CD4-positive, alpha-beta memory T cell (primary cell): ENCODE measurements at regions not wholly inside any gene's neighbourhood (a gene's known extent, or its start where the extent isn't known, plus 50 kb on each side); places are given as distances from the start of the nearest gene placed in this dataset.

ENCODE experiments used
- CTCF ChIA-PET: fragments of 350-600 bp; sonication (Branson Sonifier 250); formaldehyde crosslinking; loops from one replicate; lab custom pipeline; 2021; ENCODE audit warnings: inconsistent platforms; ENCODE audit not compliant: partially characterized antibody; lab: Charles Lee
- POLR2A ChIA-PET: fragments of 350-600 bp; sonication (Branson Sonifier 250); formaldehyde crosslinking; loops from one replicate; lab custom pipeline; 2021; ENCODE audit not compliant: partially characterized antibody; lab: Charles Lee
- DNase-seq, 5 donors: peaks; one replicate each; pipeline versions ENCODE4 v3.0.0 to v3.0.0-alpha.2; 2020 to 2022; ENCODE audit warnings: mixed read lengths in 1 of 5
- H3K27ac ChIP-seq: one replicate; pipeline ENCODE4 v1.7.0; 2013; ENCODE audit warnings: low read depth, low read length
- H3K27me3 ChIP-seq: 2 replicates; pipeline ENCODE4 v1.7.0; 2013; ENCODE audit warnings: mild to moderate bottlenecking, low read length, moderate library complexity; ENCODE audit not compliant: insufficient read depth
- H3K36me3 ChIP-seq: 2 replicates; pipeline ENCODE4 v1.7.0; 2013; ENCODE audit warnings: mild to moderate bottlenecking, low read length, moderate library complexity; ENCODE audit not compliant: insufficient read depth
- H3K4me1 ChIP-seq: 2 replicates; pipeline ENCODE4 v1.7.0; 2013; ENCODE audit warnings: mild to moderate bottlenecking, low read length, moderate library complexity; ENCODE audit not compliant: insufficient read depth
- H3K4me3 ChIP-seq, 2 donors: one replicate each; pipeline ENCODE4 v1.7.0; 2013; ENCODE audit warnings: low read length in 2 of 2, mild to moderate bottlenecking in 1 of 2
- H3K9me3 ChIP-seq, 2 donors: one replicate each; pipeline ENCODE4 v1.7.0; 2013; ENCODE audit warnings: low read length in 2 of 2, control low read depth in 1 of 2; ENCODE audit not compliant: control insufficient read depth in 1 of 2
- H3K27ac Mint-ChIP-seq, 7 donors: one replicate each; pipeline ENCODE4 v1.8.0; 2020 to 2021; ENCODE audit warnings: mixed read lengths in 7 of 7, mild to moderate bottlenecking in 6 of 7, inconsistent platforms in 3 of 7, moderate library complexity in 3 of 7
- H3K27me3 Mint-ChIP-seq, 2 donors: one replicate each; pipeline ENCODE4 v1.8.0; 2020 to 2021; ENCODE audit warnings: mixed read lengths in 2 of 2
- H3K36me3 Mint-ChIP-seq, 2 donors: one replicate each; pipeline ENCODE4 v1.8.0; 2020 to 2021; ENCODE audit warnings: mixed read lengths in 2 of 2, inconsistent platforms in 1 of 2, mild to moderate bottlenecking in 1 of 2
- H3K4me1 Mint-ChIP-seq, 4 donors: one replicate each; pipeline ENCODE4 v1.8.0; 2020 to 2021; ENCODE audit warnings: mixed read lengths in 4 of 4, mild to moderate bottlenecking in 1 of 4
- H3K4me3 Mint-ChIP-seq, 8 donors: one replicate each; pipeline ENCODE4 v1.8.0; 2020 to 2021; ENCODE audit warnings: mixed read lengths in 8 of 8, mild to moderate bottlenecking in 7 of 8, moderate library complexity in 6 of 8, inconsistent platforms in 3 of 8
- H3K9me3 Mint-ChIP-seq, 8 donors: one replicate each; pipeline ENCODE4 v1.8.0; 2020 to 2021; ENCODE audit warnings: mixed read lengths in 8 of 8, mild to moderate bottlenecking in 5 of 8, inconsistent platforms in 3 of 8, moderate library complexity in 1 of 8
- intact Hi-C: fragments of 100-400 bp; cut with micrococcal nuclease; formaldehyde crosslinking; loops from one replicate; pipeline ENCODE4 v1.15.1; 2023

DNA sequence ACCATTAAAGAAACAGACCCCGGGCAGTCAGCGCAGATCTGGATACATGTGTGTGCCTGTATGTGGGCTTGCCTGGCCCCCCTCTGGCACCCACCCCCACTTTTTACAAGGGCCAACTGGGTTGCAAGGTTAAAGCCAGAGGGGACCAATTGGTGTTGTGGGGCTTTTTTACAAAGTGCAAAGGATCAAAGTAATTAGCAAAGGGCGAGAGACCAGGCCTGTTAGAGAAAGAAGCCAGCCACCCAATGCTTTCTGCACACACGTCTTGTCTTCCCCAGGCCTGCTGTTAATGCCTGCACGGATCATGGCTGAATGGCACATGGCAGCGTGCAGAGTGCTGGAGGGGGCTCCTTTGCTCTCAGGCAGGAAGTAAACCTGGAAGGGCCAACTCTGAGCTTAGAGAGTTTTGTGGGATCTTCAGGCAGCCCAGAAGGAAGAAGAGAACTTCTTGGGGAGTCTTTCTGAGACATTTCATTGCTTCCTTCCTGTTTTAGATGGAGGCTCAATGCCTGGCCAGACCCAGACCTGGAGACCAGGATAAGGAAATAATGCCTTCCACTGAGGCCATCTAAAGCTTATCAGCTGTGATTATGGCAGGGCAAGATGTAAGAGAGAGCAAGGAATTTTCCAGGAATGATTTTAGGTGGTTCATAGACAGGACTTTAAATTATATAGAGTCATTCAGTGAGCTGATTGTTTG lies 523.4 kb upstream of the TBX3 start:
- CTCF ChIA-PET: no interaction called here

DNA sequence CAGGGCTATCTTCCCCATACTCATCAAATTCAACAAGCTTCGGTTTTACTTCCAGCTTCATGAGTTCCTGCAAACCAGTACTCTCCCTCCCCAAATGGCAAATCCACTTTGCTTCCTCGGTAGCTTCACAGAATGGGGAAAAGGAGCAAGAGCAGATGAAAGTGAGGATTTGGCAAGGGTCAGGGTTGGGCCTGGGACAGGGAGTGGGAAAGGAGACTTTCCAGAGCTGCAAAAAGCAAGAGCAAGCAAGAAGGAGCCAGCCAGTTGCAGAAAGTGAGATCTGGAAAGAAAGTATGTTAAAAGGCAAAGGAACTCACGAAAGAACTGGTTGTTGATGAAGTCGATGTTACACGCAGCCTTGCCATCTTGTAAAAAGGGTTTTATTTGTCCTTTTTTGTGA lies 522.8 kb upstream of the TBX3 start:
- Histone ChIP-seq H3K27me3 (no peaks in the 10 kb centered on the region), H3K9me3 (no peaks in the 10 kb centered on the region), H3K27ac (no peak overlapping the region), H3K4me1 (no peaks in the 10 kb centered on the region), H3K36me3 (no peaks in the 10 kb centered on the region), H3K4me3 (no peak overlapping the region)
- intact Hi-C loops: no loop called here
- no peaks in the 10 kb centered on the region for H3K27me3 Mint-ChIP-seq
- H3K4me1 Mint-ChIP-seq: no peaks in the 10 kb centered on the region
- H3K27ac Mint-ChIP-seq: no peak overlapping the region
- peaks cover 0 to 11% (median 5%) of the 10 kb centered on the region in 8 donors for H3K9me3 Mint-ChIP-seq
- no peak for DNase-seq
- POLR2A ChIA-PET: no interaction called here
- H3K36me3 Mint-ChIP-seq: no peaks in the 10 kb centered on the region
- CTCF ChIA-PET: no interaction called here
- H3K4me3 Mint-ChIP-seq: no peak overlapping the region

More for the DNA sequence above, 523.4 kb upstream of the TBX3 start:
- H3K9me3 ChIP-seq: no peaks in the 10 kb centered on the region
- no peaks in the 10 kb centered on the region for H3K4me1 Mint-ChIP-seq
- no peaks in the 10 kb centered on the region for H3K4me1 ChIP-seq
- no peak overlapping the region for H3K27ac Mint-ChIP-seq
- H3K4me3 ChIP-seq: no peak overlapping the region
- no peaks in the 10 kb centered on the region for H3K36me3 ChIP-seq
- DNase-seq: no peak
- H3K27ac ChIP-seq: no peak overlapping the region
- no peaks in the 10 kb centered on the region for H3K36me3 Mint-ChIP-seq
- H3K9me3 Mint-ChIP-seq: peaks cover 0 to 11% (median 7%) of the 10 kb centered on the region in 8 donors
- POLR2A ChIA-PET: no interaction called here
- H3K27me3 Mint-ChIP-seq: no peaks in the 10 kb centered on the region
- intact Hi-C loops: no loop called here
- no peaks in the 10 kb centered on the region for H3K27me3 ChIP-seq
- no peak overlapping the region for H3K4me3 Mint-ChIP-seq

DNA sequence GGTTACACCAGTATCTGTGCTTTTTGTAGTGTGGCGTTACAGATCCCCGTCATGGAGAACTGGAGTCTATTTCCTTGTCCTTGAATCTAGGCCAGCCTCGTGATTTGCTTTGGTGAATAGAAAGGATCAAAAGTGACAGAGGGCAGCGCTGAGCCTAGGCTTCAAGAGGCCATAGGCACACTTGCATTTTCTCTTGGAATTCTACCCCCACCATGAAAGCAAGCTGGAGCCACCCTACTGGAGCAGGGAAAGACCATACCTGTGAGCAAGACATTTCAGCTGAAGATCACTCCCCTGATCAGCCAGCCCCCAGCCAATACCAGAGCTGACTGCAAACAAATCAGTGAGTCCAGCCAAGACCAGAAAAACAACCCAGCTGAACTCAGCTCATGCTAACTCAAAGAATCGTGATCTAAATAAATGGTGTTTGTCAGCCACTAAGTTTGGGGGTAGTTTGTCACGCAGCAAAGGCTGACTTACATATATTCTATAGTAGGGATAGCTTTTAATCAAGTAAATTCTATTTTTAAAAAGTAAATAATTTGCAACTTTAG lies 521.9 kb upstream of the TBX3 start:
- Mint-ChIP-seq H3K9me3 (peaks cover 0 to 13% (median 5%) of the 10 kb centered on the region in 8 donors), H3K36me3 (no peaks in the 10 kb centered on the region), H3K4me3 (no peak overlapping the region), H3K27me3 (no peaks in the 10 kb centered on the region), H3K4me1 (no peaks in the 10 kb centered on the region), H3K27ac (no peak overlapping the region)
- no peak for DNase-seq
- Histone ChIP-seq H3K27ac (no peak overlapping the region), H3K4me3 (no peak overlapping the region), H3K36me3 (no peaks in the 10 kb centered on the region), H3K27me3 (no peaks in the 10 kb centered on the region), H3K4me1 (no peaks in the 10 kb centered on the region), H3K9me3 (no peaks in the 10 kb centered on the region)
- CTCF ChIA-PET: no interaction called here
- POLR2A ChIA-PET: no interaction called here
- intact Hi-C loops: no loop called here

DNA sequence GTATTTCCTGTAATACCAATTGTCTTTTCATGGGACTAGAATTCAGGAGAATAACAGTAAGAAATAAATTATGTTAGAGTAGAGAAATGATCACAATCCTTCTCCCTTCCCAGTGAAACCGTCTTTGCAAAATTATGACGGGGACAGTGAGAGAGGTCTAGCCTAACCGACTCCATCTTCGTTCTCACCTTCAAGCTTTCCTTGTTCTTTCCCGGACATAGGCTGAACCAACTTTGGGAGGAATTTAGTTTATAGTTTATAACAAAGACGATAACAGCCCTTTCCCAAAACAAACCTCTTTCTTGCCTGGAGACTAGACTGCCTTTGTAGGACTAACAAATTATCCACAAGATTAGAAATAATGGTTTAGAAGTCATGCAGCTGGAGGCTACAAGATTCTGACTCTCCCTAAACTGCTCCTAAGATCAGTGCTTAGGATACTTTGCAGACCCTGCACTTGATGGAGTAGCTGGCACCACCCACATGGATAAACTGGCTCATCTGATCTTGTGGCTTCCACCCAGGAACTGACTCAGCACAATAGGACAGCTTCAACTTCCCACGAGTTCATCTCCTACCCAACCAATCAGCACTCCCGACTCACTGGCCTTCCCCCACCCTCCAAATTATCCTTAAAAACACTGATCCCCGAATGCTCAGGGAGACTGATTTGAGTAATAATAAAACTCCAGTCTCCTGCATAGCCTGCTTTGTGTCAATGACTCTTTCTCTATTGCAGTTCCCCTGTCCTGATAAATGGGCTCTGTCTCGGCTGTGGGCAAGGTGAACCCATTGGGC lies 521.2 kb upstream of the TBX3 start:
- no peak for DNase-seq
- ChIA-PET POLR2A (no interaction called here), CTCF (no interaction called here)
- intact Hi-C loops: no loop called here
- no peaks in the 10 kb centered on the region for H3K27me3 Mint-ChIP-seq
- no peaks in the 10 kb centered on the region for H3K36me3 Mint-ChIP-seq
- no peak overlapping the region for H3K4me3 Mint-ChIP-seq
- H3K27ac ChIP-seq: no peak overlapping the region
- no peak overlapping the region for H3K4me3 ChIP-seq
- H3K27me3 ChIP-seq: no peaks in the 10 kb centered on the region
- no peaks in the 10 kb centered on the region for H3K9me3 ChIP-seq
- H3K36me3 ChIP-seq: no peaks in the 10 kb centered on the region
- H3K4me1 ChIP-seq: no peaks in the 10 kb centered on the region
- H3K9me3 Mint-ChIP-seq: peaks cover 0 to 14% (median 4%) of the 10 kb centered on the region in 8 donors
- H3K4me1 Mint-ChIP-seq: no peaks in the 10 kb centered on the region
- no peak overlapping the region for H3K27ac Mint-ChIP-seq

DNA sequence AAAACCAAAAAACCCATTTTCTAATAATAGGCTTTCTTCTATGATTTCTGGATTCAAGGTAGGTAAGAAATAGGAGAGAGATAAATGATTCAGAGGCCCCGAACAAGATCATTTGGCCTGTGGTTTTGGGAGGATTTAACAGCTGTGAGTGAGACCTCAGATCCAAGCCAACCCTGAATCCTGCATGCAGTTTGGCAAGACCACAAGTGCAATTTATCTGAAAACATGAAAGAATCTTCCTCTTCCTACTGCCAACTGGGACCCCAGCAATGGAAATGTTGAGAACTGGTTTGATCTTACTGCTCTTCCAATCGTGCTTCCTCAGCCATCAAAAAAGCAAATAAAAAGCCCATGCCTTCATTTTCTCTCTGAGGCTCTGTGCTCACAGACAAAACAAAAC lies 519.7 kb upstream of the TBX3 start:
- no peaks in the 10 kb centered on the region for H3K27me3 Mint-ChIP-seq
- intact Hi-C loops: no loop called here
- no peaks in the 10 kb centered on the region for H3K36me3 Mint-ChIP-seq
- no peaks in the 10 kb centered on the region for H3K27me3 ChIP-seq
- H3K9me3 Mint-ChIP-seq: peaks cover 0 to 18% (median 5%) of the 10 kb centered on the region in 8 donors
- no peak overlapping the region for H3K4me3 Mint-ChIP-seq
- no peak overlapping the region for H3K27ac ChIP-seq
- POLR2A ChIA-PET: no interaction called here
- H3K4me3 ChIP-seq: no peak overlapping the region
- CTCF ChIA-PET: no interaction called here
- H3K9me3 ChIP-seq: no peaks in the 10 kb centered on the region
- H3K4me1 ChIP-seq: no peaks in the 10 kb centered on the region
- no peaks in the 10 kb centered on the region for H3K36me3 ChIP-seq
- H3K4me1 Mint-ChIP-seq: no peaks in the 10 kb centered on the region
- no peak overlapping the region for H3K27ac Mint-ChIP-seq
- DNase-seq: no peak

DNA sequence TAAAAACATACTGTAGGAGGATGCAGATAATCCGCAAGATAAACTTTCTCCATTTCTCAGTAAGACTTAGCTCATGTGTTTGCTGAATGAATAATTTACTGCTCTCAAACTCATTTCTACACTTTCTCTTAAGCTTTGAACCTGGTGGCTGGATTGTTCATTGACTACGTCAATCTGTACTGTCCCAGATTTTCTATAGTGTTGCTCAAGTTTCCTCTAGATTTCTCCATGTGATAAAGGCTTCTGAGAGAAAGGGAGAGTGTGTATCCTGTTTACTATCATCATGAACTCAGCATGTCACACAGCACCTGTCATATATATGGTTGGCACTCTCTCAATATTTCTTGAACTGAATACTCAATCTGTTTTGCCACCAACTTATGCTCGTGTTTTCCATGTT lies 518.0 kb upstream of the TBX3 start:
- peaks cover 0 to 1% of the 10 kb centered on the region in 2 donors for H3K27me3 Mint-ChIP-seq
- intact Hi-C loops: no loop called here
- H3K36me3 Mint-ChIP-seq: no peaks in the 10 kb centered on the region
- DNase-seq: no peak
- H3K27ac Mint-ChIP-seq: no peak overlapping the region
- H3K4me3 Mint-ChIP-seq: no peak overlapping the region
- H3K4me1 Mint-ChIP-seq: no peaks in the 10 kb centered on the region
- Histone ChIP-seq H3K36me3 (no peaks in the 10 kb centered on the region), H3K4me3 (no peak overlapping the region), H3K27ac (no peak overlapping the region), H3K4me1 (no peaks in the 10 kb centered on the region), H3K9me3 (no peaks in the 10 kb centered on the region), H3K27me3 (no peaks in the 10 kb centered on the region)
- peaks cover 0 to 15% (median 7%) of the 10 kb centered on the region in 8 donors for H3K9me3 Mint-ChIP-seq
- ChIA-PET POLR2A (no interaction called here), CTCF (no interaction called here)

DNA sequence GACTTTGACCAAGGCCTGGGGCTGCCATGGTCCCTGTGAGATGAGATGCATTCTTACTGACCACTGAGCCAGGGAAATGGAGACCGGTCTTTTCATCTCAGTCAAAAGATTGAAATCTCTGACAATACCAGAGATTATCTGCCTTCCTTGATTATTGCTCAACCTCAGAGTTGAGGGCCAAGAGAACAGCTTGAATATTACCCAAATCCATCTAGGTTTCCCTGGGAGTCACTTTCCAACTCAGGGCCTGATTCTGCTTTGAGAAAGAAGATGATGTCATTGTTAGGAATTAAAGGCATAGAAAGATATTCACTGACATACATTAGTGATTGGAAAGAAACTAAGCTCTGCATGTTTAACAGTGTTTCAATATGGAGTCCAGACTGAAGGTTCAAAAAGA lies 515.9 kb upstream of the TBX3 start:
- H3K27me3 ChIP-seq: no peaks in the 10 kb centered on the region
- no peak overlapping the region for H3K4me3 ChIP-seq
- ChIA-PET CTCF (no interaction called here), POLR2A (no interaction called here)
- Mint-ChIP-seq H3K9me3 (peaks cover 0 to 8% (median 5%) of the 10 kb centered on the region in 8 donors), H3K27me3 (peaks cover 0 to 1% of the 10 kb centered on the region in 2 donors), H3K4me1 (no peaks in the 10 kb centered on the region), H3K4me3 (no peak overlapping the region), H3K27ac (no peak overlapping the region), H3K36me3 (no peaks in the 10 kb centered on the region)
- intact Hi-C loops: no loop called here
- no peaks in the 10 kb centered on the region for H3K4me1 ChIP-seq
- no peaks in the 10 kb centered on the region for H3K9me3 ChIP-seq
- no peak overlapping the region for H3K27ac ChIP-seq
- H3K36me3 ChIP-seq: no peaks in the 10 kb centered on the region
- no peak for DNase-seq
